ENCODE measurements at regions not wholly inside any gene's neighbourhood (a gene's known extent, or its start where the extent isn't known, plus 50 kb on each side); places are given as distances from the start of the nearest gene placed in this dataset.

DNA sequence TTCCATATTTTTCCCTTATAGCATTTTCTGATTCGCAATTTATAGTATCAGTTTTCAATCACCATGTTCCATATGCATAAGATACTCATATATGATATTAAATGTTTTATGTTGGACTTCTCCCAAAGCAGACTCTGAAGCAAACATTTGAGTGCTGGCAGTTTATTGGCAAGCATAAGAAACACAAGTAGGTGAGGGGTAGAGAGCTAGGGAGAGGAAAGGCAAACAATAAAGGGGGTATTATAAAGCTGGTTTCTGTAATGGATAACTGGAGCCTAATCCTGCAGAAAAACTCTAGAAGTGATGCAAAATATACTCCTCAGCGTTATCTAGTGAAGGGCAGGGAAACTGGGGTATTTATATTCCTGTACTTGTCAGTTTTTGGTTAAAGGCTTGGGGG is 491.5 kb upstream of the TGFBR2 start:
- DNase-seq (ENCODE audit: low spot score) = no peak

- no peak for DNase-seq (ENCODE audit: low spot score)
Observed at GRCh38 chr3:30122359-30122758, 484.0 kb upstream of the TGFBR2 start.

- no peak for DNase-seq (ENCODE audit: low spot score)
Observed at GRCh38 chr3:30123224-30123623, 483.2 kb upstream of the TGFBR2 start.

DNA sequence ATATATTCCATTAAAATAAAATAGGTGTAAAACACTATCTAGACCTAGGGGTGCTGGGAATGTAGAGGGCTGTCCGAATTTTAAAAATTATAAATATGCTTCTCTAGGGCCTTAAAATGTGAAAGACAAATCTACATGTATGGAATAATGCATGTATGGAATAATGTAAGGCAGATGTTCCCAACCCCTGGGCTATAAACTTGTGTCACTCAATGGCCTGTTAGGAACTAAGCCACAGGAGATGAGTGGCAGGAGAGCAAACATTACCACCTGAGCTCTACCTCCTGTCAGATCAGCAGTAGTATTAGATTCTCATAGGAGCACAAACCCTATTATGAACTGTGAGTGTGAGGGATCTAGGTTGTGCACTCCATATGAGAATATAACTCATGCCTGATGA is 482.6 kb upstream of the TGFBR2 start:
- DNase-seq (ENCODE audit: low spot score) = no peak

DNA sequence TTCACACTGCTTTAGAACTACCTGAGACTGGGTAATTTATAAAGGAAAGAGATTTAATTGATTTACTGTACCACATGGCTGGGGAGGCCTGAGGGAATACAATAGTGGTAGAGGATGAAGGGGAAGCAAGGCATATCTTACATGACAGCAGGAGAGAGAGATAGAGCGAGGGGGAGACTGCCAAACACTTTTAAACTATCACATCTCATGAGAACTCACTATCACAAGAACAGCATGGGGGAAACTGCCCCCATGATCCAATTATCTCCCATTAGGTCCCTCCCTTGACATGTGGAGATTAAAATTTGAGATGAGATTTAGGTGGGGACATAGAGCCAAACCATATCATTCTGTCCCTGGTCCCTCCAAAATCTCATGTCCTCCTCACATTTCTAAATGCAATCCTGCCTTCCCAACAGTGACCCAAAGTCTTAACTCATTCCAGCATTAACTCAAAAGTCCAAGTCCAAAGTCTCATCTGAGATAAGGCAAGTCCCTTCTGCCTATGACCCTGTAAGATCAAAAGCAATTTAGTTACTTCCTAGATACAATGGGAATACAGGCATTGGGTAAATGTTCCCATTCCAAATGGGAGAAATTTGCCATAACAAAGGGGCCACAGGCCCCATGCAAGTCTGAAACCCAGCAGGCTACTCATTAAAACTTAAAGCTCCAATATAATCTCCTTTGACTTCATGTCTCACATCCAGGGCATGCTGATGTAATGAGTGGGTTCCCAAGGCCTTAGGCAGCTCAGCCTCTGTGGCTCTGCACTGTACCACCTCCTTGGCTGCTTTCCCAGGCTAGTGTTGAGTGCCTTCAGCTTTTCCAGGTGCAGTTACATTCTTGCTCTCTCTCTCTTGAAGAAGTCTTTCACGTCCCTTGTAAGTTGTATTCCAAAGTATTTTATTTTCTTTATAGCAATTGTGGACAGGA is 481.7 kb upstream of the TGFBR2 start:
- DNase-seq (ENCODE audit: low spot score) = no peak

GRCh38 chr3:30129765-30130164 is 476.6 kb upstream of the TGFBR2 start:
- DNase-seq (ENCODE audit: low spot score) = no peak

DNA sequence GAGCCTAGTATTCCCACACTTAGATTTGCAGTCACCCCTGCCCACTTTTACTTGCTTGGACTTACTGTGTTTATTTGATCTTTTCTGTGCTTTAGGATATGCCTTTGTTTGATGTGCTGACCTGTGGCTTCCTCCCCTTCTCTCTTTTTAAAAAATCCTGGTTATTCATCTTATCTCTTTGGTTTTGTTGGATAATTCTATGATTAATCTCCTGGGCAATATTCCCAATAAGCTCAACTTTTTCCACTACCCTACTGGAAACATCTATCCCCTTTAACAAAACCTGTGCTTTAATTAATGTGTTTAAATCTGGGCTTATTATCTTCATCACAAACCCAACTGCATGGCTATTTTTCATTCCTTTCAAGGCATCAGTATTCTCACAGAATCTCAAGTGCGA is 476.0 kb upstream of the TGFBR2 start:
- no peak for DNase-seq (ENCODE audit: low spot score)

GRCh38 chr3:30131191-30131590 is 475.2 kb upstream of the TGFBR2 start:
- no peak for DNase-seq (ENCODE audit: low spot score)

DNA sequence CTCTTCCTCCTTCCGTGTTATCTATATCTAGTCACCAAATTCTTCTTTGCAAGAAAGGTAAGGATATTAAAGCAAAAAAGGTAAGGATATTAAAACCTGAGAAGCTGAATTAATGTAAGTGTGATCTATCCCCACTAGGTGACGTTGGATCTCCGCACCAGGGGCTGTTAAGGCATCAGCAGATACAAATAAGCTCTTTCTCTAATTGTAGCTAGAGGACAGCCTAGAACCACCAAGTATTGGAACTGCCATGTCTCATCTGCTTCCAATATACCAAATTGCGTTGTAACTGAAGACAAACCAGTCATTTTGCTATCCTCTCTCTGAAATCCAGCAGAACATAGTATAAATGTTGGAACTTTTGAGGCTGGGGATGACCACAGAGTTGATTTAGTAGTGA is 471.2 kb upstream of the TGFBR2 start:
- no peak for DNase-seq (ENCODE audit: low spot score)

DNA sequence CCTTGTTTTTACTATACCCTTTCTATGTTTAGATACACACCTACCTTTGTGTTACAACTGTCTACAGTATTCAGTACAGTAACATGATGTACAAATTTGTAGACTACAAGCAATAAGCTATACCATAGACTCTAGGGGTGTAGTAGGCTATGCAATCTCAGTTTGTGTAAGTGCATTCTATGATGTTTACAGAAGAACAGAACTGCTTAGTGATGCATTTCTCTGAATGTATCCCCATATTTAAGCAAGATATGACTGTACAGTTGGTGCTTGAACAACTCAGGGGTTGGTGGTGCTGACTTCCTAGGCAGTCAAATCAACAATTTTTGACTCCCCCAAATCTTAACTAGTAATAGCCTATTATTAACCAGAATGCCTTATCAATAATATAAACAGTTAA is 467.1 kb upstream of the TGFBR2 start:
- no peak for DNase-seq (ENCODE audit: low spot score)

GRCh38 chr3:30140356-30141075 is 465.9 kb upstream of the TGFBR2 start:
- DNase-seq (ENCODE audit: low spot score) = no peak

- DNase-seq (ENCODE audit: low spot score) = no peak
Observed at GRCh38 chr3:30141178-30141581, 465.2 kb upstream of the TGFBR2 start.

DNA sequence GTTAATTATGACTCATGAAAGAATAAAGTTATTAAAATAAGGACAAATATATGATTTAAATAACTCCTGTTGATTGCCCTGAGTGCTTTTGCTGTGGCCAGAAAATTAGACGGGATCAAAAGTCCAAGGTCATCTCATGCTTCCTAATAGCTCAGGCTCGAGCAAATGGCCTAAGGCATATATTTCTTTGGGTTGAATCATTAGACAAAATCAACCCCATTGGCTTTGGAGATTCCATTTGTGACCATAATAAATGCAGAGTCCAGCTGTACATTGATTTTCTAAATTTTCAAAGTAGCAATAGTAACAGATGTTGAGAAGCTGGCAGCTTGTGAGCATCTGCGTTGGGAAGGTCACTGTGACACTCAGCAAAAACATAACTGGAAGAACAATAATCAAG is 464.5 kb upstream of the TGFBR2 start:
- no peak for DNase-seq (ENCODE audit: low spot score)

DNA sequence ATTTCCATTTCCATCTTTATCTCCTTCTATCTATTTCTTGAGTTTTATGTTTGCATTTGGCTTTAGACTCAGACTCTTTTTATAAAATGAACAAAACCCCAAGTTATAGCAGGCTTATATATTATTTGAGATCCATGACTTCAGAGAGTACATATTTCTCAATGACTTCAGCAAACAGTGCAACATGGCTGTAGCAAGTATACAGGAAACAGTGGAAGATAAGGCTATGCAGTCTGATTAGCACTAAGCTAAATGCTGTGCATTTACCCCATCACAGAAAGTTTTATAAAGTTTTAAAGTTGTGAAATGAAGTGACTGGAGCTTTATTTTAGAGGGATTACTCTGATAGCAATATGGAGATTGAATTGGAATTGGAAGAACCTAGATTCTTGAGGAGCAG is 463.5 kb upstream of the TGFBR2 start:
- no peak for DNase-seq (ENCODE audit: low spot score)

DNA sequence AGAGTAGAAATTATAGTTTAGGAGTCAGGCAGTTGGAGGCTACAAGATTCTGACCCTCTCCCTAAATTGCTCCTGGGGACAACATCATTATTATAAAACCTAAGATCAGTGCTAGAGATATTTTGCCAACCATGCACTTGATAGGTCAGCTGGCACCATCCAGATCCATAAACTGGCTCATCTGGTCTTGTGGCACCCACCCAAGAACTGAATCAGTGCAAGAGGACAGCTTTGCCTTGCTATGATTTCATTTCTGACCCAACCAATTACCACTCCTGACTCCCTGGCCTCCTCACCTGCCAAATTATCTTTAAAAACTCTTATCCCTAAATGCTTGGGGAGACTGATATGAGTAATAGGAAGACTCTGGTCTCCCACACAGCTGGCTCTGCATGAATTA is 461.1 kb upstream of the TGFBR2 start:
- DNase-seq (ENCODE audit: low spot score) = no peak

DNA sequence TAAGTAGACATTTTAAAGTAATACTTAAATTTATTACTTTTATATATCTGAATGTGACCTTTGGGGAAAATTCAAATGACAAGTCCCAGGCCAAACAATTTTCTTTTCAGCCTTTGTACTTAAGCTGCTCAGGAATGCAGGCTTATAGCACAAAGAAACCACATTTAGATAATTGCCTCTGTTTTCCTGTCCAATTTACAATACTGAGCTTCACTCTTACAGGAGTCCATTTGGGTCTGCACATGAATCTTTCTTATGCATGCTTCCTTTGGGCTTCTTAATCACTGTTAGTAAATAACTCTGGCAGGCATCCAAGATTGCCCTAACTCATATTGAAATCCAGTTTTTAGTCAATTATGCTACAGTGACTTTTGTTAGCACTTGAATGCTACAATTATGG is 459.4 kb upstream of the TGFBR2 start:
- DNase-seq (ENCODE audit: low spot score) = no peak

GRCh38 chr3:30154853-30155252 is 451.5 kb upstream of the TGFBR2 start:
- no peak for DNase-seq (ENCODE audit: low spot score)

GRCh38 chr3:30155755-30156154 is 450.6 kb upstream of the TGFBR2 start:
- DNase-seq (ENCODE audit: low spot score) = no peak

- no peak for DNase-seq (ENCODE audit: low spot score)
Observed at GRCh38 chr3:30156586-30157498, 449.6 kb upstream of the TGFBR2 start.

DNA sequence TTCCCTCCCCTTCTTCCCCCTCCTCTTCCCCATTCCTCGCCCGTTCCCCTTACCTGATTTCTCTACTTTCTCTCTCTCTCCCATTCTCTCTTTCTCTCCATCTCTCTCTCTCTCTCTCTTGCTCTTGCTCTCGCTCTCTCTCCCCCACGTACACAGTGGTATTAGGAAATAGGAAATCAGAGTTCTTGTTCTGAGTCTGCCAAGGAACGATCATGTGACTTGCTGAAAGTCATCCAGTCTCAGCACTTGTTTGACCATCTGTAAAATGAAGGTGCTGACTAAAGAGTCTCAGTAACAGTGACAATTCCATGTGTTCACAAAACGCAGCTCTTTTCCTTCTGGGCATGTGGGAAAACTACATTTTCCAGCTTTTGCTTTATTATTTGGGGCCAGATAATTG is 445.0 kb upstream of the TGFBR2 start:
- DNase-seq (ENCODE audit: low spot score) = no peak

- no peak for DNase-seq (ENCODE audit: low spot score)
Observed at GRCh38 chr3:30162579-30162978, 443.8 kb upstream of the TGFBR2 start.

- DNase-seq (ENCODE audit: low spot score) = no peak
Observed at GRCh38 chr3:30166535-30166934, 439.9 kb upstream of the TGFBR2 start.
